Effector memory CD4-positive, alpha-beta T cell (primary cell): ENCODE measurements at regions not wholly inside any gene's neighbourhood (a gene's known extent, or its start where the extent isn't known, plus 50 kb on each side); places are given as distances from the start of the nearest gene placed in this dataset.
"Not testable (repeated sequence)": the region's sequence is repeated elsewhere in the genome, so short reads cannot be mapped to it uniquely, and the experiment has no call there.

Source experiments
- DNase-seq, 3 donors: peaks; one replicate each; pipeline ENCODE4 v3.0.0-alpha.2; 2020
- H3K27ac ChIP-seq: 2 replicates; pipeline ENCODE4 v1.7.0; 2013; ENCODE audit warnings: mild to moderate bottlenecking, low read length, moderate library complexity; ENCODE audit not compliant: insufficient read depth, poor library complexity, severe bottlenecking
- H3K27me3 ChIP-seq: replicated peaks from 2 replicates; pipeline ENCODE4 v1.7.0; 2013; ENCODE audit warnings: mild to moderate bottlenecking, low read length; ENCODE audit not compliant: insufficient read depth, control insufficient read depth, poor library complexity, severe bottlenecking
- H3K36me3 ChIP-seq: 2 replicates; pipeline ENCODE4 v1.7.0; 2013; ENCODE audit warnings: mild to moderate bottlenecking, low read length, moderate library complexity; ENCODE audit not compliant: control insufficient read depth, insufficient read depth
- H3K4me1 ChIP-seq: 2 replicates; pipeline ENCODE4 v1.7.0; 2013; ENCODE audit warnings: low read length, mild to moderate bottlenecking; ENCODE audit not compliant: control insufficient read depth, insufficient read depth, poor library complexity, severe bottlenecking
- H3K4me3 ChIP-seq: 2 replicates; pipeline ENCODE4 v1.7.0; 2013; ENCODE audit warnings: low read length, low read depth, mild to moderate bottlenecking; ENCODE audit not compliant: insufficient read depth, poor library complexity, severe bottlenecking
- H3K9me3 ChIP-seq: 2 replicates; pipeline ENCODE4 v1.7.0; 2013; ENCODE audit warnings: mild to moderate bottlenecking, low read length, moderate library complexity; ENCODE audit not compliant: control insufficient read depth

- not testable (repeated sequence) for H3K27me3 ChIP-seq, H3K9me3 ChIP-seq, H3K27ac ChIP-seq, H3K4me1 ChIP-seq, H3K4me3 ChIP-seq, DNase-seq, H3K36me3 ChIP-seq
Measured at GRCh38 chr20:29456987-29457693, 1800.3 kb upstream of the DEFB115 start.

GRCh38 chr20:29472606-29473005 lies 1784.9 kb upstream of the DEFB115 start:
- no peaks in the 10 kb centered on the region for H3K9me3 ChIP-seq
- no peak for DNase-seq
- H3K27me3 ChIP-seq, result no peaks in the 10 kb centered on the region
- no peaks in the 10 kb centered on the region for H3K36me3 ChIP-seq
- H3K4me3 ChIP-seq, result no peak overlapping the region
- no peaks in the 10 kb centered on the region for H3K4me1 ChIP-seq
- no peak overlapping the region for H3K27ac ChIP-seq

- not testable (repeated sequence) for DNase-seq, H3K27ac ChIP-seq, H3K4me3 ChIP-seq, H3K27me3 ChIP-seq, H3K9me3 ChIP-seq, H3K4me1 ChIP-seq, H3K36me3 ChIP-seq
Measured at GRCh38 chr20:29492840-29493239, 1764.6 kb upstream of the DEFB115 start.

DNA sequence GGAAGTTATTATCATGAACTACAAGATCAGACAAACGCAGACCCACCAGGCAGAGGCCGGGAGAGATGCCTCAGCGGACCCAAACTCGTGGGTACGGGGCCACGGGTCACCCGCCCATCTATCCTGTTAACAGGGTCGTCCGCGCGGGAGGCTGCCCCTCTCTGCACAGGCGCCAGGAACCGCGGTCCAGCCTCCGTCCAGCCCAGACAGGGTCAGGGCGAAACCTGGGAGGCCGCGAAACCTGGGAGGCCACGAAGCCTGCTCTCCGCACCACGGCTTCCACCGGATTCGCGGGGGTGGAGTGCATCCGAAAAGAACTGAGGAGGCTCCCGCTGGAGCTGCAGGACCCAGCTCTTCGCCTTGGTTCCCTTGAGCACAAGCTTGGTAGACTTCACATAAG lies 1760.7 kb upstream of the DEFB115 start:
- H3K27ac ChIP-seq, H3K27me3 ChIP-seq, H3K36me3 ChIP-seq, H3K9me3 ChIP-seq, H3K4me3 ChIP-seq, H3K4me1 ChIP-seq, DNase-seq: not testable (repeated sequence)

- Histone ChIP-seq H3K9me3 (no peaks in the 10 kb centered on the region), H3K27me3 (no peaks in the 10 kb centered on the region), H3K36me3 (no peaks in the 10 kb centered on the region), H3K4me3 (no peak overlapping the region), H3K27ac (no peak overlapping the region), H3K4me1 (no peaks in the 10 kb centered on the region)
- DNase-seq, result no peak
Measured at GRCh38 chr20:29497261-29497671, 1760.2 kb upstream of the DEFB115 start.

GRCh38 chr20:29497684-29498083 lies 1759.8 kb upstream of the DEFB115 start:
- not testable (repeated sequence) for H3K4me1 ChIP-seq, H3K27me3 ChIP-seq, DNase-seq, H3K9me3 ChIP-seq, H3K4me3 ChIP-seq, H3K36me3 ChIP-seq, H3K27ac ChIP-seq

- not testable (repeated sequence) for DNase-seq, H3K27me3 ChIP-seq, H3K36me3 ChIP-seq, H3K9me3 ChIP-seq, H3K4me1 ChIP-seq, H3K4me3 ChIP-seq, H3K27ac ChIP-seq
Measured at GRCh38 chr20:29500738-29501137, 1756.7 kb upstream of the DEFB115 start.

- not testable (repeated sequence) for DNase-seq, H3K27me3 ChIP-seq, H3K27ac ChIP-seq, H3K4me3 ChIP-seq, H3K9me3 ChIP-seq, H3K36me3 ChIP-seq, H3K4me1 ChIP-seq
Measured at GRCh38 chr20:29514634-29515033, 1742.8 kb upstream of the DEFB115 start.

DNA sequence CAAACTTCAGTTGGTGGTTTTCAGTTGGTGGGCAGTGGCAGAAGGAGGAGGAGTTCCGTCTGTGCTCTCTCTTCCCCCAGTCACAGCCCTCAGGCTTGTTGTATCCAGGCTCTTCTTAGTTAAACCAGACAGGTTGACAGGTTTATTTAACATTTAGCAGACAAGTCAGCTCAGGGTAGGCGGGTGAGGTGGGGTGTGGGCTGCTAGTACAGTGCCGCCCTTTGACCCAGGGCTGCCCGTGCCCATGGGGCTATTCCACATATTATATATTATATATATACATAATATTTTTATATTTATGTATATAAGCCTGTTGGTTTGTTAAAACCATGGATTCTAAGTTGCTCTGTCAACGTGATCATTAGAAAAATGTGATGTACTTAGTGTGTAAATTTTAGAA lies 1740.6 kb upstream of the DEFB115 start:
- H3K27me3 ChIP-seq, H3K4me3 ChIP-seq, H3K4me1 ChIP-seq, DNase-seq, H3K9me3 ChIP-seq, H3K36me3 ChIP-seq, H3K27ac ChIP-seq: not testable (repeated sequence)

DNA sequence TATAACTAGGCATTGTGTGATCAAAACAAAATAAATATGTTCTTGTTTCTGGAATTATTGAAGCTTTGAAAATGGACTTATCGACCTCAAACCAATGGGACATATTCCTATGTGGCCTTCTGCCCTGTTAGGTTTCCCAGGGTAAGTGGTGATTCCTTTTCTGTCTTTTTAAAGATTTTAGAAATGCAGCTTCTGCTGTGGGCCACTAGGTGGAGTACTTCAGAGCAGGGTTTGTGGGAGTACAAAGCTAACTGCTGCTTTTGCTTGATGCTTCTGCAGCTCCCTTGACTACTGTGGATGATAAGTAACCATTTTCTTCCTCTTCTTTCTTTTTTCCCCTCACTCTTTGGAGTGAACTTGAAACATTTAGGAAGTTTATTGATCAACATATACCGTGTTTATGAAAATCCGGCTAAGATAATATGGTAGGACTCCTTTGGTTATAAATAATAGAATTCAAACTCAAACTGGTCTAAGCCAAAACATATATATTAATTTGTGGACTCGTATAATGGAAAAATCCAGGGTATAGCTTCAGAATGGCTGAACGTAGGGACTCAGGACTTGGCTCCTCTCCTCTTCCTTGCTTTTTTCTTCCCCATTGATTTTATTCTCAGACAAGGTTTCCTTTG lies 1737.7 kb upstream of the DEFB115 start:
- H3K9me3 ChIP-seq, H3K4me3 ChIP-seq, H3K27me3 ChIP-seq, H3K36me3 ChIP-seq, H3K27ac ChIP-seq, H3K4me1 ChIP-seq, DNase-seq: not testable (repeated sequence)
